ENCODE measurements at regions not wholly inside any gene's neighbourhood (a gene's known extent, or its start where the extent isn't known, plus 50 kb on each side); places are given as distances from the start of the nearest gene placed in this dataset.

GRCh38 chr2:150939087-150939486 is 322.6 kb downstream of the RBM43 start:
- Histone ChIP-seq H3K9ac (ENCODE audit: low read length) (no peak overlapping the region), H3K79me2 (ENCODE audit: insufficient read depth, low read length) (no peaks in the 10 kb centered on the region), H3K27ac (ENCODE audit: low read depth, low read length) (no peak overlapping the region), H3K9me2 (ENCODE audit: insufficient read depth) (no peaks in the 10 kb centered on the region), H3K4me2 (ENCODE audit: low read length) (no peak overlapping the region), H3K4me3 (replicated peaks in 1 of 2; ENCODE audit: low read depth in 1 of 2, low read length in 2 of 2) (no peak overlapping the region), H3K9me3 (ENCODE audit: control insufficient read depth in 1 of 2, insufficient read depth in 1 of 2, low read depth in 1 of 2, low read length in 2 of 2) (no peaks in the 10 kb centered on the region), H4K20me1 (ENCODE audit: insufficient read depth) (no peaks in the 10 kb centered on the region), H3K4me1 (ENCODE audit: control insufficient read depth in 1 of 2, insufficient read depth in 2 of 2, low read length in 2 of 2) (no peaks in the 10 kb centered on the region), H3K27me3 (ENCODE audit: insufficient read depth, low read length) (no peaks in the 10 kb centered on the region), H2AFZ (ENCODE audit: low read depth, low read length, poor library complexity, severe bottlenecking) (no peak overlapping the region), H3K36me3 (ENCODE audit: control insufficient read depth in 1 of 2, insufficient read depth in 2 of 2, low read length in 2 of 2) (no peaks in the 10 kb centered on the region)
- ChIA-PET POLR2A (no interaction called here), RAD21 (ENCODE audit: low non-redundant PET in 1 of 2, low total read pairs in 2 of 2, uncharacterized antibody in 2 of 2, unreplicated experiment in 2 of 2) (no interaction called here), CTCF (no interaction called here)
- DNase-seq (ENCODE audit: low read depth, low spot score) (no peak), ATAC-seq (no peak)
- intact Hi-C loops (cut with micrococcal nuclease) = no loop called here
- TF ChIP-seq CBX3 (IDR thresholded peaks at IDR 0.05; ENCODE audit: low read depth) (no peak), EZH2 (IDR thresholded peaks at IDR 0.05) (no peak), ZNF274 (IDR thresholded peaks at IDR 0.05; ENCODE audit: low read depth, low read length) (no peak), ZBTB33 (IDR thresholded peaks at IDR 0.05; ENCODE audit: extremely low read depth, insufficient replicate concordance, low read length) (no peak), ELF1 (IDR thresholded peaks at IDR 0.05; ENCODE audit: borderline replicate concordance, low read depth) (no peak), ATF3 (IDR thresholded peaks at IDR 0.05) (no peak), EZH2phosphoT487 (IDR thresholded peaks at IDR 0.05; ENCODE audit: borderline replicate concordance) (no peak), EGR1 (IDR thresholded peaks at IDR 0.05; ENCODE audit: low read depth) (no peak), SP1 (IDR thresholded peaks at IDR 0.05; ENCODE audit: low read depth) (no peak), POLR2AphosphoS5 (IDR thresholded peaks at IDR 0.05; ENCODE audit: low read depth, low read length) (no peak)
- BruUV-seq (replicated peaks) = no TSS peak
